HepG2 (cell line): ENCODE measurements at regions not wholly inside any gene's neighbourhood (a gene's known extent, or its start where the extent isn't known, plus 50 kb on each side); places are given as distances from the start of the nearest gene placed in this dataset.

Experiments
- ATAC-seq: fragments of 200-7000 bp; cut with Tn5 transposase; 3 replicates; pipeline ENCODE4 v1.9.1; 2020; ENCODE audit warnings: mild to moderate bottlenecking, moderate library complexity
- BruUV-seq: library from RNA; stranded (reverse); fragments of 400-500 nt; replicated peaks from 2 replicates; lab custom pipeline; 2021; lab: Mats Ljungman, UMichigan
- CTCF ChIA-PET: fragments of 300-600 bp; formaldehyde crosslinking; extraction: SDS; loops from one replicate; lab custom pipeline; 2021; ENCODE audit warnings: low total read pairs, inconsistent platforms, low intra/inter-chr PET ratio; lab: Yijun Ruan, JAX
- POLR2A ChIA-PET: fragments of 350-600 bp; sonication (Branson Sonifier 250); formaldehyde crosslinking; loops from one replicate; lab custom pipeline; 2020; ENCODE audit warnings: antibody characterized with exemption, inconsistent platforms; lab: Yijun Ruan, JAX
- DNase-seq: peaks from one replicate; pipeline ENCODE4 v3.0.0-alpha.2; 2015; ENCODE audit warnings: low spot score
- FAIRE-seq: peaks from 3 replicates; lab custom pipeline; 2011; peaks lifted over from hg19 to GRCh38; lab: Jason Lieb, UNC
- H2AFZ ChIP-seq: one replicate; pipeline ENCODE4 v1.6.1; 2011; ENCODE audit warnings: low read length, inconsistent platforms
- H3K27ac ChIP-seq: fragments of 300-600 bp; 3 replicates; pipeline ENCODE4 v1.8.0; 2011; ENCODE audit warnings: mixed run types, mild to moderate bottlenecking, mixed read lengths, low read length, inconsistent platforms; ENCODE audit not compliant: insufficient read depth; ENCODE audit errors: extremely low read length
- H3K27me3 ChIP-seq, 2 experiments: fragments of 200-600 bp in 1 of 2; 2 replicates in 1 of 2; 3 replicates in 1 of 2; pipeline versions ENCODE4 v1.6.0 to v1.8.0; 2011; ENCODE audit warnings: low read length in 2 of 2, mild to moderate bottlenecking in 2 of 2, moderate library complexity in 2 of 2, inconsistent platforms in 1 of 2; ENCODE audit not compliant: insufficient read depth in 2 of 2, control insufficient read depth in 1 of 2
- H3K36me3 ChIP-seq, 2 experiments: fragments of 200-600 bp in 1 of 2; replicated peaks in 1 of 2; 2 replicates in 1 of 2; 3 replicates in 1 of 2; pipeline versions ENCODE4 v1.5.1 to v1.8.0; 2011; ENCODE audit warnings: low read length in 2 of 2, inconsistent platforms in 1 of 2; ENCODE audit not compliant: insufficient read depth in 2 of 2, control insufficient read depth in 1 of 2
- H3K4me1 ChIP-seq: 2 replicates; pipeline ENCODE4 v1.5.1; 2012; ENCODE audit warnings: low read length, inconsistent platforms; ENCODE audit not compliant: insufficient read depth
- H3K4me2 ChIP-seq: 2 replicates; pipeline ENCODE4 v1.6.0; 2011; ENCODE audit warnings: low read depth, low read length, inconsistent platforms
- H3K4me3 ChIP-seq, 3 experiments: fragments of 200-600 bp in 1 of 3; sonication (generic), shearing (Covaris generic) in 1 of 3; replicated peaks in 1 of 3; 2 replicates each; pipeline ENCODE4 v1.5.1; 2011 to 2016; ENCODE audit warnings: low read length in 3 of 3, inconsistent platforms in 2 of 3, low read depth in 2 of 3, mild to moderate bottlenecking in 2 of 3, control low read depth in 1 of 3, mixed read lengths in 1 of 3; ENCODE audit not compliant: insufficient read depth in 1 of 3
- H3K79me2 ChIP-seq: one replicate; pipeline ENCODE4 v1.6.1; 2011; ENCODE audit warnings: low read length, inconsistent platforms; ENCODE audit not compliant: insufficient read depth
- H3K9ac ChIP-seq: 2 replicates; pipeline ENCODE4 v1.6.0; 2011; ENCODE audit warnings: mild to moderate bottlenecking, low read depth, low read length, inconsistent platforms; ENCODE audit not compliant: insufficient read depth
- H3K9me3 ChIP-seq: 2 replicates; pipeline ENCODE4 v1.5.1; 2012; ENCODE audit warnings: mild to moderate bottlenecking, low read length
- H4K20me1 ChIP-seq: 2 replicates; pipeline ENCODE4 v1.6.0; 2011; ENCODE audit warnings: inconsistent platforms, mild to moderate bottlenecking, low read length, moderate library complexity; ENCODE audit not compliant: insufficient read depth
- CBX2 ChIP-seq, 2 experiments: fragments of 200-600 bp in 1 of 2; sonication (generic); formaldehyde crosslinking in 1 of 2; IDR thresholded peaks; 2 replicates each; pipeline versions ENCODE4 v1.7.0 to v1.8.1; 2018 to 2022; ENCODE audit warnings: low read depth in 2 of 2, low read length in 1 of 2, mild to moderate bottlenecking in 1 of 2, missing genetic modification reagents in 1 of 2
- GFI1 ChIP-seq: sonication (generic); formaldehyde crosslinking; IDR thresholded peaks from 2 replicates; pipeline ENCODE4 v1.5.0; 2020; ENCODE audit warnings: missing genetic modification reagents, mild to moderate bottlenecking, borderline replicate concordance
- HNRNPH1 ChIP-seq: fragments of 200-400 bp; formaldehyde crosslinking; optimal IDR thresholded peaks from 2 replicates; pipeline ENCODE3; 2017; ENCODE audit warnings: mild to moderate bottlenecking, low read depth, low read length
- RAD51 ChIP-seq: fragments of 450-650 bp; IDR thresholded peaks from 2 replicates; pipeline ENCODE4 v1.6.1; 2016; ENCODE audit warnings: borderline replicate concordance
- RBAK ChIP-seq: sonication (generic); formaldehyde crosslinking; IDR thresholded peaks from 2 replicates; pipeline ENCODE4 v1.5.1; 2020; ENCODE audit warnings: mild to moderate bottlenecking, missing genetic modification reagents
- ZFP91 ChIP-seq: sonication (generic); formaldehyde crosslinking; IDR thresholded peaks from 2 replicates; pipeline ENCODE4 v1.9.0; 2022; ENCODE audit warnings: missing genetic modification reagents, mild to moderate bottlenecking, borderline replicate concordance
- WGBS: methylation state at CpG from one replicate; pipeline ENCODE4 v1.1.6; 2017; ENCODE audit warnings: low lambda C conversion rate; 5-methylcytosine and 5-hydroxymethylcytosine counted together
- in situ Hi-C: cut with HindIII; loops from 2 replicates; pipeline ENCODE4 v1.10.0; 2017; ENCODE audit warnings: low pct_unique_long_range_greater_than_20kb; ENCODE audit not compliant: extremely low pct_ligation_motif_present
- intact Hi-C: fragments of 100-400 bp; cut with micrococcal nuclease; formaldehyde crosslinking; loops from one replicate; pipeline ENCODE4 v1.10.0; 2022; ENCODE audit not compliant: unreplicated experiment

GRCh38 chr6:92586236-92586977 lies 833.0 kb downstream of the EPHA7 start:
- Histone ChIP-seq H3K79me2 (no peaks in the 10 kb centered on the region), H3K27ac (no peak overlapping the region), H3K4me3 (no peak overlapping the region), H3K9me3 (0 out of 2 replicates have a peak, but pooled peaks cover 2% of the 10 kb centered on the region), H3K27me3 (no peaks in the 10 kb centered on the region), H3K36me3 (no peaks in the 10 kb centered on the region), H2AFZ (no peak overlapping the region), H4K20me1 (no peaks in the 10 kb centered on the region), H3K9ac (no peak overlapping the region), H3K4me1 (no peaks in the 10 kb centered on the region), H3K4me2 (no peak overlapping the region)
- TF ChIP-seq GFI1 (CRISPR knock-in tag) (no peak), ZFP91 (CRISPR knock-in tag) (no peak), HNRNPH1 (no peak), RAD51 (peak; percentile 53; the same call in 1 of the 2 replicates)
- in situ Hi-C loops (no loop called here), intact Hi-C loops (no loop called here)
- no peak for DNase-seq
- BruUV-seq: no TSS peak
- no peak for ATAC-seq
- WGBS: 40% methylated on average over 8 of the region's 8 CpGs
- no peak for FAIRE-seq
- ChIA-PET CTCF (no interaction called here), POLR2A (no interaction called here)

DNA sequence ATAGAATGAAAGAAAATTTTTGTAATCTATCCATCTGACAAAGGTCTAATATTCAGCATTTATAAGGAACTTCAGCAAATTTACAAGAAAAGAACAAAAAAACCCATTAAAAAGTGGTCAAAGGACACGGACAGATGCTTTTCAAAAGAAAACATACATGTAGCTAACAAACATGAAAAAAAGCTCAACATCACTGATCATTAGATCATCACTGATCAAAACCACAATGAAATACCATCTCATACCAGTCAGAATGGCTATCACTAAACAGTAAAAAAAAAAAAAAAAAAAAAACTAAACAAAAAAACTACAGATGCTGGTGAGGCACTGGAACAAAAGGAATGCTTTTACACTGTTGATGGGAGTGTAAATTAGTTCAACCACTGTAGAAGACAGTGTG lies 837.1 kb downstream of the EPHA7 start:
- WGBS: 14% methylated on average over 1 of the region's 1 CpG
- intact Hi-C loops (no loop called here), in situ Hi-C loops (no loop called here)
- ATAC-seq (no peak), FAIRE-seq (no peak), DNase-seq (no peak)
- no peak overlapping the region for H3K9ac ChIP-seq
- H3K4me3 ChIP-seq: no peak overlapping the region
- no peaks in the 10 kb centered on the region for H4K20me1 ChIP-seq
- H3K9me3 ChIP-seq: peaks cover 25% of the 10 kb centered on the region; the same call in 1 of the 2 replicates
- no peak overlapping the region for H2AFZ ChIP-seq
- BruUV-seq: no TSS peak
- no peak overlapping the region for H3K4me2 ChIP-seq
- H3K4me1 ChIP-seq: no peaks in the 10 kb centered on the region
- H3K79me2 ChIP-seq: no peaks in the 10 kb centered on the region
- no peak overlapping the region for H3K27ac ChIP-seq
- no peaks in the 10 kb centered on the region for H3K27me3 ChIP-seq
- no peak for TF ChIP-seq CBX2 (IDR thresholded peaks at IDR 0.05; ENCODE audit: low read depth, low read length)
- TF ChIP-seq CBX2 (CRISPR knock-in tag; IDR thresholded peaks at IDR 0.05; ENCODE audit: low read depth): no peak
- TF ChIP-seq RBAK (CRISPR knock-in tag): no peak
- ChIA-PET POLR2A (no interaction called here), CTCF (no interaction called here)
- no peaks in the 10 kb centered on the region for H3K36me3 ChIP-seq
